ENCODE measurements at regions not wholly inside any gene's neighbourhood (a gene's known extent, or its start where the extent isn't known, plus 50 kb on each side); places are given as distances from the start of the nearest gene placed in this dataset.

DNA sequence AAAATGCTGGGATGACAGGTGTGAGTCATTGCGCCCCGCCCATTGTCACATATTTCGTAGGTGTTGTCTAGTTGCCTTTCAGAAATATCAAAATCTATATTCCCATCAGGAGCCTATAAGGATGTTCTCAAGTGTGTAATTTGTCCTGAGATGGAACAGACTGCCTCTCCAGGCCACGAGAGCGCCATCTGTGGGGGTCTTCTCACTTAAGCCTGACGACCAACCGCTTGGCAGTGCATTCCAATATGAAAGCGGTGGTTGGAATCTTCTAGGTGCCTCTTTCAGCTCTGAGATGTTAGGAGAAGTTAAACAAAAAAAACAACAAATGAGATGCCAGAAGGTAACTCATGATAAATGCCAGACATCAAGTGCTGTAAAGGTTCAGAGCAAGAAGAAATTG, 488.5 kb downstream of the QKI start:
- Histone ChIP-seq H3K18ac (ENCODE audit: low read depth, low read length) (no peak overlapping the region), H3K27me3 (ENCODE audit: control insufficient read depth, insufficient read depth, low read length) (no peaks in the 10 kb centered on the region), H3K4me3 (ENCODE audit: insufficient read depth, low read depth, low read length) (no peak overlapping the region), H3K9ac (ENCODE audit: low read depth, low read length) (no peak overlapping the region), H3K4me2 (ENCODE audit: low read depth, low read length) (no peak overlapping the region), H2BK120ac (ENCODE audit: low read depth, low read length) (no peak overlapping the region), H3K36me3 (ENCODE audit: control insufficient read depth, insufficient read depth, low read length) (no peaks in the 10 kb centered on the region), H3K27ac (ENCODE audit: insufficient read depth, low read length) (no peak overlapping the region), H3K56ac (ENCODE audit: extremely low read depth, insufficient read depth, low read length) (no peak overlapping the region), H2BK20ac (ENCODE audit: low read depth, low read length) (no peak overlapping the region), H4K8ac (ENCODE audit: low read depth in 2 of 2, low read length in 2 of 2) (no peak overlapping the region), H3K9me3 (ENCODE audit: control insufficient read depth, insufficient read depth, low read length) (peaks cover 2% of the 10 kb centered on the region; the same call in 1 of the 2 replicates), H3K23ac (ENCODE audit: low read depth, low read length) (no peak overlapping the region), H2AK5ac (ENCODE audit: low read depth, low read length) (no peak overlapping the region), H2BK5ac (ENCODE audit: low read depth, low read length, poor library complexity, severe bottlenecking) (no peak overlapping the region), H2AK9ac (replicated peaks; ENCODE audit: low read depth, low read length, poor library complexity) (no peak overlapping the region), H2BK15ac (ENCODE audit: low read depth, low read length) (no peak overlapping the region), H2AFZ (replicated peaks; ENCODE audit: low read length, poor library complexity) (no peak overlapping the region), H3K79me1 (ENCODE audit: low read depth in 1 of 2, low read length in 2 of 2) (no peaks in the 10 kb centered on the region), H3K14ac (replicated peaks; ENCODE audit: low read depth, low read length) (no peak overlapping the region), H3K9me1 (ENCODE audit: insufficient read depth, low read length) (no peaks in the 10 kb centered on the region), H4K20me1 (ENCODE audit: insufficient read depth, low read length) (no peaks in the 10 kb centered on the region), H3K4ac (ENCODE audit: low read depth, low read length) (no peak overlapping the region), H4K91ac (ENCODE audit: insufficient read depth, low read depth, low read length) (no peak overlapping the region), H4K5ac (ENCODE audit: low read depth, low read length) (no peak overlapping the region), H3K4me1 (ENCODE audit: control insufficient read depth, insufficient read depth, low read length) (no peaks in the 10 kb centered on the region)
- no peak for DNase-seq
- intact Hi-C loops (cut with micrococcal nuclease), result no loop called here
- no CpG with 5 or more reads among the region's 8 CpGs for WGBS, 2 experiments (ENCODE audit: extremely low coverage in 2 of 2, insufficient read length in 1 of 2)
- ChIA-PET CTCF (no interaction called here), POLR2A (ENCODE audit: unreplicated experiment) (no interaction called here)
- dilution Hi-C loops (cut with HindIII; ENCODE audit: low sequenced_read_pairs, unreplicated experiment), result no loop called here
- no TSS peak for BruUV-seq (replicated peaks)
- no peak for ATAC-seq (ENCODE audit: low read depth)
- in situ Hi-C loops (cut with MboI; ENCODE audit: low sequenced_read_pairs), result no loop called here
- TF ChIP-seq RCOR1 (IDR thresholded peaks at IDR 0.05; ENCODE audit: insufficient replicate concordance, low read length) (no peak), RAD21 (IDR thresholded peaks at IDR 0.05; ENCODE audit: low read length) (no peak), CEBPB (IDR thresholded peaks at IDR 0.05; ENCODE audit: low read depth, low read length) (no peak), CHD1 (IDR thresholded peaks at IDR 0.05; ENCODE audit: low read depth, low read length) (no peak), MAFK (IDR thresholded peaks at IDR 0.05; ENCODE audit: low read depth, low read length) (no peak), POLR2A (IDR thresholded peaks at IDR 0.05; ENCODE audit: low read depth, low read length) (no peak), NFE2L2 (IDR thresholded peaks at IDR 0.05; ENCODE audit: low read depth, low read length) (no peak), SMC3 (IDR thresholded peaks at IDR 0.05; ENCODE audit: low read depth, low read length) (no peak), BHLHE40 (IDR thresholded peaks at IDR 0.05; ENCODE audit: low read depth, low read length) (no peak), MXI1 (IDR thresholded peaks at IDR 0.05; ENCODE audit: borderline replicate concordance, low read depth, low read length) (no peak), MAZ (IDR thresholded peaks at IDR 0.05; ENCODE audit: borderline replicate concordance, low read depth, low read length) (no peak), FOS (IDR thresholded peaks at IDR 0.05; ENCODE audit: low read depth, low read length) (no peak), RFX5 (IDR thresholded peaks at IDR 0.05; ENCODE audit: low read depth, low read length) (no peak)
- TF ChIP-seq, protein P1, sequence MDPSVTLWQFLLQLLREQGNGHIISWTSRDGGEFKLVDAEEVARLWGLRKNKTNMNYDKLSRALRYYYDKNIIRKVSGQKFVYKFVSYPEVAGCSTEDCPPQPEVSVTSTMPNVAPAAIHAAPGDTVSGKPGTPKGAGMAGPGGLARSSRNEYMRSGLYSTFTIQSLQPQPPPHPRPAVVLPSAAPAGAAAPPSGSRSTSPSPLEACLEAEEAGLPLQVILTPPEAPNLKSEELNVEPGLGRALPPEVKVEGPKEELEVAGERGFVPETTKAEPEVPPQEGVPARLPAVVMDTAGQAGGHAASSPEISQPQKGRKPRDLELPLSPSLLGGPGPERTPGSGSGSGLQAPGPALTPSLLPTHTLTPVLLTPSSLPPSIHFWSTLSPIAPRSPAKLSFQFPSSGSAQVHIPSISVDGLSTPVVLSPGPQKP (IDR thresholded peaks at IDR 0.05; ENCODE audit: borderline replicate concordance, low read depth, low read length), result no peak
- TF ChIP-seq, protein P2, sequence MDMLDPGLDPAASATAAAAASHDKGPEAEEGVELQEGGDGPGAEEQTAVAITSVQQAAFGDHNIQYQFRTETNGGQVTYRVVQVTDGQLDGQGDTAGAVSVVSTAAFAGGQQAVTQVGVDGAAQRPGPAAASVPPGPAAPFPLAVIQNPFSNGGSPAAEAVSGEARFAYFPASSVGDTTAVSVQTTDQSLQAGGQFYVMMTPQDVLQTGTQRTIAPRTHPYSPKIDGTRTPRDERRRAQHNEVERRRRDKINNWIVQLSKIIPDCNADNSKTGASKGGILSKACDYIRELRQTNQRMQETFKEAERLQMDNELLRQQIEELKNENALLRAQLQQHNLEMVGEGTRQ (IDR thresholded peaks at IDR 0.05; ENCODE audit: low read depth, low read length), result no peak
- TF ChIP-seq, protein P3, sequence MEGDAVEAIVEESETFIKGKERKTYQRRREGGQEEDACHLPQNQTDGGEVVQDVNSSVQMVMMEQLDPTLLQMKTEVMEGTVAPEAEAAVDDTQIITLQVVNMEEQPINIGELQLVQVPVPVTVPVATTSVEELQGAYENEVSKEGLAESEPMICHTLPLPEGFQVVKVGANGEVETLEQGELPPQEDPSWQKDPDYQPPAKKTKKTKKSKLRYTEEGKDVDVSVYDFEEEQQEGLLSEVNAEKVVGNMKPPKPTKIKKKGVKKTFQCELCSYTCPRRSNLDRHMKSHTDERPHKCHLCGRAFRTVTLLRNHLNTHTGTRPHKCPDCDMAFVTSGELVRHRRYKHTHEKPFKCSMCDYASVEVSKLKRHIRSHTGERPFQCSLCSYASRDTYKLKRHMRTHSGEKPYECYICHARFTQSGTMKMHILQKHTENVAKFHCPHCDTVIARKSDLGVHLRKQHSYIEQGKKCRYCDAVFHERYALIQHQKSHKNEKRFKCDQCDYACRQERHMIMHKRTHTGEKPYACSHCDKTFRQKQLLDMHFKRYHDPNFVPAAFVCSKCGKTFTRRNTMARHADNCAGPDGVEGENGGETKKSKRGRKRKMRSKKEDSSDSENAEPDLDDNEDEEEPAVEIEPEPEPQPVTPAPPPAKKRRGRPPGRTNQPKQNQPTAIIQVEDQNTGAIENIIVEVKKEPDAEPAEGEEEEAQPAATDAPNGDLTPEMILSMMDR (conservative IDR thresholded peaks at IDR 0.05; ENCODE audit: low read depth, low read length), result no peak

Data from IMR-90 (cell line).